CD4-positive, alpha-beta T cell (primary cell): ENCODE measurements at regions not wholly inside any gene's neighbourhood (a gene's known extent, or its start where the extent isn't known, plus 50 kb on each side); places are given as distances from the start of the nearest gene placed in this dataset.

ENCODE experiments used
- ATAC-seq: fragments of 200-7000 bp; cut with Tn5 transposase; one replicate; pipeline ENCODE4 v1.10.0; 2022; ENCODE audit warnings: mild to moderate bottlenecking; ENCODE audit not compliant: poor library complexity
- CTCF ChIA-PET: fragments of 350-600 bp; sonication (Branson Sonifier 250); formaldehyde crosslinking; loops from one replicate; lab custom pipeline; 2021; ENCODE audit warnings: antibody characterized with exemption, inconsistent platforms; lab: Charles Lee
- POLR2A ChIA-PET: fragments of 350-600 bp; sonication (Branson Sonifier 250); formaldehyde crosslinking; loops from one replicate; lab custom pipeline; 2021; ENCODE audit warnings: antibody characterized with exemption, inconsistent platforms; lab: Charles Lee
- DNase-seq, 14 experiments: peaks; one replicate each; pipeline ENCODE4 v3.0.0-alpha.2; 2013 to 2020; ENCODE audit warnings: mixed read lengths in 2 of 14
- H3K27ac ChIP-seq, 2 donors: one replicate each; pipeline versions ENCODE4 v1.5.1 to v1.7.0; 2013; ENCODE audit warnings: low read length in 2 of 2, low read depth in 1 of 2, mild to moderate bottlenecking in 1 of 2
- H3K27me3 ChIP-seq, 2 experiments: 1 replicate in 1 of 2; 2 replicates in 1 of 2; pipeline versions ENCODE4 v1.6.1 to v1.7.0; 2013; ENCODE audit warnings: low read length in 2 of 2, control low read depth in 1 of 2, mild to moderate bottlenecking in 1 of 2, moderate library complexity in 1 of 2; ENCODE audit not compliant: insufficient read depth in 2 of 2, control insufficient read depth in 1 of 2
- H3K36me3 ChIP-seq: one replicate; pipeline ENCODE4 v1.6.1; 2013; ENCODE audit warnings: low read length, control low read depth; ENCODE audit not compliant: insufficient read depth
- H3K4me1 ChIP-seq: one replicate; pipeline ENCODE4 v1.6.1; 2013; ENCODE audit warnings: low read length, control low read depth; ENCODE audit not compliant: insufficient read depth
- H3K4me3 ChIP-seq: one replicate; pipeline ENCODE4 v1.5.1; 2013; ENCODE audit warnings: mild to moderate bottlenecking, low read length, moderate library complexity
- H3K9me3 ChIP-seq, 2 experiments: 1 replicate in 1 of 2; 2 replicates in 1 of 2; pipeline versions ENCODE4 v1.6.1 to v1.7.0; 2013; ENCODE audit warnings: low read length in 2 of 2, mild to moderate bottlenecking in 2 of 2, control low read depth in 1 of 2, moderate library complexity in 1 of 2; ENCODE audit not compliant: control insufficient read depth in 1 of 2, insufficient read depth in 1 of 2
- H3K27ac Mint-ChIP-seq: one replicate; pipeline ENCODE4 v1.8.0; 2020; ENCODE audit warnings: mixed read lengths
- H3K27me3 Mint-ChIP-seq: one replicate; pipeline ENCODE4 v1.8.0; 2021; ENCODE audit warnings: mixed read lengths
- H3K36me3 Mint-ChIP-seq: one replicate; pipeline ENCODE4 v1.8.0; 2021; ENCODE audit warnings: low read depth, mixed read lengths
- H3K4me1 Mint-ChIP-seq: one replicate; pipeline ENCODE4 v1.8.0; 2021; ENCODE audit warnings: low read depth, mixed read lengths
- H3K4me3 Mint-ChIP-seq: one replicate; pipeline ENCODE4 v1.8.0; 2020; ENCODE audit warnings: mild to moderate bottlenecking, mixed read lengths
- H3K9me3 Mint-ChIP-seq: one replicate; pipeline ENCODE4 v1.8.0; 2020; ENCODE audit warnings: mixed read lengths
- intact Hi-C, 2 experiments: fragments of 100-400 bp; cut with DNase I in 1 of 2; cut with micrococcal nuclease in 1 of 2; formaldehyde crosslinking; loops; one replicate each; pipeline versions ENCODE4 v1.15.1 to v1.9.0; 2023 to 2025; cut with DNase I, micrococcal nuclease
- TF ChIP-seq, protein P1 (sequence below): fragments of 200-600 bp; IDR thresholded peaks from one replicate; pipeline ENCODE4 v1.8.0; 2022; ENCODE audit warnings: antibody characterized with exemption, mild to moderate bottlenecking

DNA sequence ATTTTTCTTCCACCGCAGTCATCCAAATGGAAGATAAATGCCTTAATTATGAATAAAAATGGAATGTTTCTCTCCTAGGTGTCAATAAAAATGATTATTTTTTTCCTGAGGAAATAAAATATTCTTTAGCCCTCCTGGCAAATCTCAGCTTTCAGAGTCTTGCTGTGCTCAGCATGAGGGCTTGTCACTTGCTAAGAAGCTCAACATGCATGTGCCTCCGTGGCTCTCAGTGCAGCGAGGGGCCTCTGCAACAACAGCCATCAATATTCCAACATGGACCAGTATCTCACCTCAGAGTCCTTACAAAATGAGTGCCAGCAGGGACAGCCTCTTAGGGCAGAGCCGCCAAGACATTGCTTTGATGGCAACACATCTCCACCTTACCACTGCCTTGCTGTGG is 159.5 kb upstream of the TMPO start:
- Histone ChIP-seq H3K27me3 (peaks cover 0 to 5% of the 10 kb centered on the region in 2 experiments), H3K9me3 (no peaks in the 10 kb centered on the region), H3K36me3 (no peaks in the 10 kb centered on the region), H3K27ac (no peak overlapping the region), H3K4me3 (no peak overlapping the region), H3K4me1 (no peaks in the 10 kb centered on the region)
- ATAC-seq (no peak), DNase-seq (no peak)
- TF ChIP-seq, protein P1, sequence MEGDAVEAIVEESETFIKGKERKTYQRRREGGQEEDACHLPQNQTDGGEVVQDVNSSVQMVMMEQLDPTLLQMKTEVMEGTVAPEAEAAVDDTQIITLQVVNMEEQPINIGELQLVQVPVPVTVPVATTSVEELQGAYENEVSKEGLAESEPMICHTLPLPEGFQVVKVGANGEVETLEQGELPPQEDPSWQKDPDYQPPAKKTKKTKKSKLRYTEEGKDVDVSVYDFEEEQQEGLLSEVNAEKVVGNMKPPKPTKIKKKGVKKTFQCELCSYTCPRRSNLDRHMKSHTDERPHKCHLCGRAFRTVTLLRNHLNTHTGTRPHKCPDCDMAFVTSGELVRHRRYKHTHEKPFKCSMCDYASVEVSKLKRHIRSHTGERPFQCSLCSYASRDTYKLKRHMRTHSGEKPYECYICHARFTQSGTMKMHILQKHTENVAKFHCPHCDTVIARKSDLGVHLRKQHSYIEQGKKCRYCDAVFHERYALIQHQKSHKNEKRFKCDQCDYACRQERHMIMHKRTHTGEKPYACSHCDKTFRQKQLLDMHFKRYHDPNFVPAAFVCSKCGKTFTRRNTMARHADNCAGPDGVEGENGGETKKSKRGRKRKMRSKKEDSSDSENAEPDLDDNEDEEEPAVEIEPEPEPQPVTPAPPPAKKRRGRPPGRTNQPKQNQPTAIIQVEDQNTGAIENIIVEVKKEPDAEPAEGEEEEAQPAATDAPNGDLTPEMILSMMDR: no peak
- H3K36me3 Mint-ChIP-seq: no peaks in the 10 kb centered on the region
- no peaks in the 10 kb centered on the region for H3K4me1 Mint-ChIP-seq
- no peak overlapping the region for H3K4me3 Mint-ChIP-seq
- intact Hi-C loops: no loop called here
- H3K27me3 Mint-ChIP-seq: peaks cover 11% of the 10 kb centered on the region
- H3K27ac Mint-ChIP-seq: no peak overlapping the region
- ChIA-PET CTCF (no interaction called here), POLR2A (no interaction called here)
- no peaks in the 10 kb centered on the region for H3K9me3 Mint-ChIP-seq

DNA sequence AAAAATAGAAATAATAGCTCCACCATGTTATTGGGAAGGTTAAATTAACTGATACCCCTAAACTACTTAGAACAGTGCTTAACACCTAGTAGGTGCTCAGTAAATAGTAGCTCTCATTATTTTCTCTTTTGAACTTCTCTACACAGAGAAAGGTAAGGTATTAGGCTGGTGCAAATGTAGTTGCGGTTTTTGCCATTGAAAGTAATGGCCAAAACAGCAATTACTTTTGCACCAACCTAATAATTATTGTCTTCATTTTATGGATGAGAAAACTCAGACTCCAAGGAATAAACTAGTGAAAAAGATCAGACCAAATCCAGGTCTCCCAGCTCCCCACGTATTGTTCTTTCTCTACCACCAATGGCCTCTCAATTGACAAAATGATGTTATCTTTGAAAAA is 157.2 kb upstream of the TMPO start:
- peaks cover 6 to 10% of the 10 kb centered on the region in 2 experiments for H3K27me3 ChIP-seq
- no peaks in the 10 kb centered on the region for H3K36me3 Mint-ChIP-seq
- H3K9me3 ChIP-seq: no peaks in the 10 kb centered on the region
- peaks cover 18% of the 10 kb centered on the region for H3K27me3 Mint-ChIP-seq
- ChIA-PET CTCF (no interaction called here), POLR2A (no interaction called here)
- no peak overlapping the region for H3K4me3 Mint-ChIP-seq
- no peak overlapping the region for H3K27ac Mint-ChIP-seq
- intact Hi-C loops: no loop called here
- no peak for ATAC-seq
- no peaks in the 10 kb centered on the region for H3K9me3 Mint-ChIP-seq
- H3K27ac ChIP-seq: no peak overlapping the region
- no peaks in the 10 kb centered on the region for H3K36me3 ChIP-seq
- no peak overlapping the region for H3K4me3 ChIP-seq
- TF ChIP-seq, protein P1: no peak
- H3K4me1 ChIP-seq: no peaks in the 10 kb centered on the region
- no peak for DNase-seq
- no peaks in the 10 kb centered on the region for H3K4me1 Mint-ChIP-seq

DNA sequence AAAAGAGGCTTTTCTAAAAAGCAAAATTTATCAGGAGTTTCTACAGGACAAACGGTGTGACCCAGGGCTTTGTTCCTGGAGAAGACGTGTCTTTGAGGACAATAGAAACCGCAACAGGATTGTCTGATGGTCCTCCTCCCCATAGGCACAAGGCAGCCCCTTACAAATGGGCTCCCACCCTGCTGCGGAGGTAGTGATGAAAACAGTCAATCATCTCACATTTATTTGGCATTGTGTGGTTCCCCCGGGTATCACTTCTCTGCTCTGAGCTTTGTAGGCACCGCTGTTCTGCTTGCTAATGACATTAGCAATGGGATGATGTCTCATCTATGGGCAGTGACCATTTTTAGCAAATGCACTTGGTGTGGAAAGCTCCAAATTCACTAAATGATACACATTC is 155.5 kb upstream of the TMPO start:
- Mint-ChIP-seq H3K9me3 (no peaks in the 10 kb centered on the region), H3K36me3 (no peaks in the 10 kb centered on the region), H3K27ac (no peak overlapping the region), H3K27me3 (peaks cover 35% of the 10 kb centered on the region), H3K4me1 (no peaks in the 10 kb centered on the region), H3K4me3 (no peak overlapping the region)
- no peak overlapping the region for H3K4me3 ChIP-seq
- POLR2A ChIA-PET: interaction anchor here (0.6 kb wide), 1 partner anchor 209 kb away, joined by 3 read pairs; no protein-coding TSS in a partner anchor
- H3K27ac ChIP-seq: no peak overlapping the region
- TF ChIP-seq, protein P1: no peak
- CTCF ChIA-PET: no interaction called here
- H3K36me3 ChIP-seq: no peaks in the 10 kb centered on the region
- no peaks in the 10 kb centered on the region for H3K9me3 ChIP-seq
- peaks cover 6 to 10% of the 10 kb centered on the region in 2 experiments for H3K27me3 ChIP-seq
- no peak for ATAC-seq
- intact Hi-C loops: no loop called here
- H3K4me1 ChIP-seq: no peaks in the 10 kb centered on the region
- no peak for DNase-seq
